Frontal cortex (tissue), 3 donors: ENCODE measurements at regions not wholly inside any gene's neighbourhood (a gene's known extent, or its start where the extent isn't known, plus 50 kb on each side); places are given as distances from the start of the nearest gene placed in this dataset.

ENCODE experiments used
- DNase-seq, 2 donors: peaks; one replicate each; pipeline ENCODE4 v3.0.0; 2012; ENCODE audit warnings: low spot score in 2 of 2
- FAIRE-seq: peaks from 2 replicates; lab custom pipeline; 2012; peaks lifted over from hg19 to GRCh38; lab: Jason Lieb, UNC
- donor health status: control.
- donor health status: control.
- donor health status: control.

- DNase-seq (no peak), FAIRE-seq (no peak)
Observed at GRCh38 chr7:119452401-119452800, 820.6 kb upstream of the KCND2 start.

DNA sequence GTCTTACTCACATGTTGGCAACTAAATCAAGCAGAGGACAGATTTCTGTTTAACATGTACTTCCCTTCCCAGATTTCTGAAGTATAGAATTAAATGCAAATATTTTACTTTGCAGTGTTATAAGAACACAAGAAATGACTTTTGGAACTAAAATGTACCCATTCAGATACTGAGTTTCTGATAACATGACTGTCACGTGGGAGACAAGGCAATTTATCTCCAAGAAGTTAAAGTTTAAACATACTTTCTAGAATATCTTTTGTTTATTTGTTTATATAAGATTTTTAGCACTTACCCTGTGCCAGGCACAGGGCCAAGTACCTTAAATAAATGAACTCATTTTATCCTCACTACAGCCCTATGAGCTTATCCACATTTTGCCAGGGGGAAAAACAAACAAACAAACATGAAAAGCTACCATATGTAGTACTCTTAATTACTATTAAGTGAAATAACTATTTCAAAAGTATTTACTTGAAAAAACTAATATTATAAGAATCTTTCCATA lies 807.1 kb upstream of the KCND2 start:
- no peak for FAIRE-seq
- DNase-seq, result no peak

DNA sequence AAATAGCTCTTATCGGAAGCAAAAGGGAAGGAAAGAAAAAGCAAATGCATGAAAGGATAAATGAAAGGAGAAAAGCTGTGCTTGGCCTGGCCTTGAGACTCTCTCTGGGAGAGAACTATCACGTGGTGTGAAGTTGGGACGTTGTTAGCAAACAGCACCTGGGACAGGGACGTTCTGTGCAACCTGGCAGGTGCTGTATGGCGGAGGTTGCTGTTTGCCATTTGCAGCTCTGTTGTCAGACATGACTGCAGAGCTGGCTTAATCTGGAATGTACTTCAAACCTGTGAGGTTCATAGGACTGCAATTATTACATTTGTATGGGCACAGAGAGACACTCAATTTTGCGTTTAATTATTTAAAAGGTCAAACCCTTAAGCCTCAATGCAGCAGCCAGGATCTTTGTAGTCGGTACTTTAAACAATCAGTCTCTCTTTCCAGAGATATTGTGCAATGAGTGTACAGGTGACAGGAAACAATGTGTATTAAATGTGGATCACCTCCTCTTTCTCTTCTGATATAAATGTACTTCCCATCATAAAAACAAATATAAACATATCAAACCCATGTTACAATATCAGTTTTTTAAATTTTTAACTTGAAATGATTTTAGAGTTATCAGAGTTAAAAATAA lies 800.5 kb upstream of the KCND2 start:
- FAIRE-seq (no peak), DNase-seq (no peak)

GRCh38 chr7:119482209-119482608 lies 790.8 kb upstream of the KCND2 start:
- no peak for DNase-seq
- FAIRE-seq, result no peak

GRCh38 chr7:119482671-119483070 lies 790.3 kb upstream of the KCND2 start:
- FAIRE-seq, result no peak
- no peak for DNase-seq

- no peak for DNase-seq
- FAIRE-seq, result no peak
Observed at GRCh38 chr7:119483364-119483763, 789.6 kb upstream of the KCND2 start.

DNA sequence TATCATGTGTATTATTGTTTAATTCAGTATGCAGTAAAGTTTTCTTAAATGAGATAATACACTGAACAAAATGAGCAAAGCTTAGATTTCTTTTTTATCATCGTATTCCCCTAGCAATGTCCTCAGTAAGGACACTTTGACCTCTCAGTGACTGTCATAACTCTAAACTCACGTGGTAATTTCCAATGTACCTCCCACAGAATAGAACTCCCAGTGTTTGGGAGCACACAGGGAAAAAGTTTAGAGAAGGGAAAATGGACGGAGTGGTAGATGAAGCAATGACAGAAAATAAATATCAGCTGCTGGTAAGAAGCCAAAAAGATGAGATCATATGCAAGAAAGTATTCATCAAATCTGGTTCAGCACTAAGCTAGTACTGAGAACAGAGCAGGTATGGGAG lies 758.6 kb upstream of the KCND2 start:
- no peak for DNase-seq
- FAIRE-seq, result no peak

DNA sequence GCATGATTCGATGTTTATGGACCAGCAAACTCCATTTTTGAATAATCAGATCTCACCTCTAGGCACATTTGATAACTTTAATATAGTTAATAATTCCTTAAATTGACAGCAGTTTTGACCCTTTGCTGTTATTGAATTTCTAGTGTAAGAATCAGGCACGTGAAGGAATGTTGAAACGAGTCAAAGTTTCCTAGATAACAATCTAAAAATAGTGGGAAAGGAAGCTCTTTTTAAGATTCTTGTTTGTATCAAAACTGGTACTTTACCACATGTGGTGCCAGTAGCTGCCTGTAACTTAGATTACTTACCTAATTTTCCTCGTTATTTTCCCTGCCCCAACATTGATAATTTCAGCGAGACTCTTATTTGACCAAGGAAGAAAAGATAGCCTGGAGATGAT lies 757.8 kb upstream of the KCND2 start:
- FAIRE-seq, result no peak

DNA sequence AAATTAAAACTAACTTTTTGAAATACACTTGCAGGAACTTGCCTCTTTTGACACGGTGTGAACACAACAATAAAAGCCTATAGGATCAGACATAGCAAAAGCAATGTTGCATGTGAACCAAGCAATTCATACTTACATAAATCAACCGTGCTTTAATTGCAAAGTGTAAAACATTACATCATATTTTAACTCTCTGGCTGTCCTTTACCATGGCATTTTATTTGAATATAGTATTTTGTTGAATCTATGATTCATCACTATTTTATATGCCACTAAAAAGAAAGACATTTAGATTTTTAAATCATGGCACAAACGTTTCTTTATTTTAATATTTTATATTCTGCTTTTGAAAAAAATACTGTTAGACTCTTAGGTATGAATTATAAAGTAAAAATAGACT lies 757.0 kb upstream of the KCND2 start:
- DNase-seq (no peak), FAIRE-seq (no peak)

More for the DNA sequence above, 757.8 kb upstream of the KCND2 start:
- DNase-seq, result no peak

DNA sequence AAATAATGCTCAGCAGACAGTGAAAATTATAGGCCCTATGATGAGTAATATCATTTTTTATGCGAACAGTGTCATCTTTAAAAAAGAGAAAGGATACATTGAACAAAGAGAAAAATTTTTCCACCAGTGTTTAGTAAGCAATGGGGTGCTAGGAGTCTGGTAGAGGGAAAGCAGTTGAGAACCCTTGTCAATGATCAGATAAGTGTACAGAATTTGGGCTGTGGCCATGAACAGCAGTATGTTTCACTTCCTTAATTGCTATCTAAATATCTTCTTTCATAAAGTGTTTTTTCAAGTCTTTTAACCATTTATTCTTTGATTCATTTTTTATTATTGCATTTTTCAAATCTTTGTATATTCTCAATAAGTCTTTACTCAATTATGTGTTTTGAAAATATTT lies 750.7 kb upstream of the KCND2 start:
- FAIRE-seq (no peak), DNase-seq (no peak)

DNA sequence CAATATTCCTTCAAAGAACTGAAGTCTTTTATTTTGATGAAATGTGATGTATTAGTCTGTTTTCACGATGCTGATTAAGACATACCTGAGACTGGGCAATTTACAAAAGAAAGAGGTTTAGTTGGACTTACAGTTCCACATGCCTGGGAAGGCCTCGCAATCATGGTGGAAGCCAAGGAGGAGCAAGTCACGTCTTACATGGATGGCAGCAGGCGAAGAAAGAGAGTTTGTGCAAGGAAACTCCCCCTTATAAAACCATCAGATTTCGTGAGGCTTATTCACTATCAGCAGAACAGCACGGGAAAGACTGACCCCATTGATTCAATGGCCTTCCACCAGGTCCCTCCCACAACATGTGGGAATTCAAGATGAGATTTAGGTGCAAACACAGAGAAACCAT lies 750.3 kb upstream of the KCND2 start:
- DNase-seq (no peak), FAIRE-seq (no peak)

GRCh38 chr7:119545118-119545517 lies 727.9 kb upstream of the KCND2 start:
- no peak for DNase-seq
- FAIRE-seq, result no peak

DNA sequence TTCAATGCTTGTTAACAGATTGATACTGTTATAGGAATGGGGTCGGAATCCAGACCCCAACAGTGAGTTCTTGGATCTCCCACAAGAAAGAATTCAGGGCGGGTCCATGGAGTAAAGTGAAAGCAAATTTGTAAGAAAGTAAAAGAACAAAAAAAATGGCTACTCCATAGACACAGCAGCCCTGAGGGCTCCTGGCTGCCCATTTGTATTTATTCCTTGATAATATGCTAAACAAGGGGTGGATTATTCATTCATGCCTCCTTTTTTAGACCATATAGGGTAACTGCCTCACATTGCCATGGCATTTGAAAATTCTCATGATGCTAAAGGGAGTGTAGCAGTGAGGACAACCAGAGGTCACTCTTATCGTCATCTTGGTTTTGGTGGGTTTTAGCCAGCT lies 717.2 kb upstream of the KCND2 start:
- DNase-seq, result no peak
- FAIRE-seq, result no peak

GRCh38 chr7:119556436-119556835 lies 716.5 kb upstream of the KCND2 start:
- no peak for FAIRE-seq
- no peak for DNase-seq

DNA sequence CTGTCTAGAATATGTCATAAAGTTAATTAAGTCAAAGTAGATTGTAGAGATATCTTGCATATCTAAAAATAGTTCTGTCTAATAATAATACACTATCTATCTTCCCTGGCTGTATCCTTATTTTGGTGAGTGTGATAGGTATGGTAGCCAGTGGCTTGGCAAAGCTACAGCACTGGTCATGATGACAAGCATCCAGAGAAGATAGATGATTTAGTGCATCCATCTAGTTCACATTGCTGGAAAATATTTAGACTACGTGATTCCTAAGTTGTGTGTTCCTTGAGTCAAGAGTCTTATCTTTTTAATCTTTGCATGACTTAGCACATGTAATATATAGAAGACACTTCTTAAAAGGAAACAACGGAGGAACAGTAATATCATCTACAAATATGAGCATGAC lies 711.2 kb upstream of the KCND2 start:
- no peak for DNase-seq
- no peak for FAIRE-seq

- DNase-seq (no peak), FAIRE-seq (no peak)
Observed at GRCh38 chr7:119562839-119563238, 710.1 kb upstream of the KCND2 start.

DNA sequence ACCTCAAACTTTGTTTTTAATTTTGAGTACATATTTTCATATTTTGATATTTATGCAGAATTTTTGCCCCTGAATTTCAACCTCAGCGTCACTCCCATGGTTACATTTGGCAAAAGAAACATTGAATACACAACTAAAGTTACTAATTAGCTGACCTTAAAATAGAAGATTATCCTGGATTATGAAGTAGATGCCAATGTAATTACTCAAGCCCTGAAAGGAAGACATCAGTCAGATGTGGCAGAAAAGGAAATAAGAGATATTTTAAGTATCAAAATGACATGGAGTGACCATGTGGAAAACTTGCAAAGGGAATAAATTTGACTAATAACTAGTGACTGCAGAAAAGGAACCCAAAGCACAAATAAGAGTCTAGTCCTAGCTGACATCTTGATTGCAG lies 701.3 kb upstream of the KCND2 start:
- DNase-seq, result no peak
- FAIRE-seq, result no peak

- DNase-seq (no peak), FAIRE-seq (no peak)
Observed at GRCh38 chr7:119572132-119572531, 700.8 kb upstream of the KCND2 start.

- DNase-seq, result no peak
Observed at GRCh38 chr7:119572541-119572940, 700.4 kb upstream of the KCND2 start.

GRCh38 chr7:119578116-119578515 lies 694.9 kb upstream of the KCND2 start:
- DNase-seq (no peak), FAIRE-seq (no peak)

More at GRCh38 chr7:119572541-119572940, 700.4 kb upstream of the KCND2 start:
- FAIRE-seq, result no peak

GRCh38 chr7:119594956-119595355 lies 678.0 kb upstream of the KCND2 start:
- DNase-seq (no peak), FAIRE-seq (no peak)

DNA sequence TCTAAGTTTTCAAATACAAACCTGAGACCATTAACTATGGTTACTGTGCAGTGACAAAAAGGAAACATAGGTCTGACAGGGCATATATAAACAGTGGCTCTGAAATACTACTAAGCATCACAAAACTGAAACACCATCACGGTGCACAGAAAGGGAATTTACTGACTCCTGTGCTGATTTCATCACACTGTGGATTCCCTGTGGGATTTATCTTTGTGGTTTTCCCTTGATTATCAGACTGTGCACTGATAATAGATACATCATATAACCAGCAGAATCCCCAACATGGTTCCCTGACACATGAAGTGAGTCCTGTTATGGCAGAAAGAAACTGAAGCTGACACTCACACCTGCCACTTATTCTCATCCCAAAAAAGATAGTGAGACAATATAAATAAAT lies 676.3 kb upstream of the KCND2 start:
- DNase-seq (no peak), FAIRE-seq (no peak)
